GM12878 (cell line): ENCODE measurements at regions not wholly inside any gene's neighbourhood (a gene's known extent, or its start where the extent isn't known, plus 50 kb on each side); places are given as distances from the start of the nearest gene placed in this dataset.

Experiments used
- CEBPB ChIP-seq, 2 experiments: fragments of 150-350 bp in 1 of 2; IDR thresholded peaks; 2 replicates each; pipeline ENCODE4 v1.6.1; 2012 to 2014; ENCODE audit warnings: low read depth in 2 of 2, low read length in 2 of 2, borderline replicate concordance in 1 of 2, inconsistent platforms in 1 of 2
- CTCF ChIP-seq, 3 experiments: IDR thresholded peaks in 2 of 3; conservative IDR thresholded peaks in 1 of 3; 2 replicates each; pipeline ENCODE4 v1.5.1; 2011; ENCODE audit warnings: low read depth in 3 of 3, low read length in 3 of 3, mild to moderate bottlenecking in 3 of 3, control low read depth in 2 of 3, moderate library complexity in 2 of 3, inconsistent platforms in 1 of 3, mixed read lengths in 1 of 3; ENCODE audit not compliant: control insufficient read depth in 2 of 3, insufficient read depth in 1 of 3; ENCODE audit errors: extremely low read depth in 1 of 3
- NFIC ChIP-seq: IDR thresholded peaks from 2 replicates; pipeline ENCODE4 v1.6.1; 2012; ENCODE audit warnings: low read depth, mild to moderate bottlenecking, inconsistent platforms, low read length, moderate library complexity
- NR2C2 ChIP-seq: IDR thresholded peaks from 2 replicates; pipeline ENCODE4 v1.6.1; 2011; ENCODE audit warnings: borderline replicate concordance, low read depth; ENCODE audit not compliant: control insufficient read depth, insufficient read length

DNA sequence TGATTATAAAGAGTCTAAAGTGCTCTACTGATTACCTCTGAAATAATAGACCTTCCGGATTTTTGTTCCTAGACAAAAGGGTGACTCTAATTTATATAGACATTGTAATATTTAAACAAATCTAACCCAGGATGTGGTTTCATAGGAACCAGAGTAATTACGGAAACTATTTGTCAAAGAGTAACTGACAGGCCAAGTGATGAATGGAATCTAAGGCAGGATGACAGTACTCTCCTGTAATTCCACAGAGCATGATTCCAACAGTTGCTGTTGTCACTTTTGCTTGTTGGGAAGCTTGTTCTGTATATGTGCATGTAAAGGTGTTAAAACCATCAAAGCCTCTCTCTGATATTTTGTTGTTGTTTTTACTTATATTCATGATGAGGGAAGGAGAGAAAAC lies 1141.0 kb downstream of the IGSF11 start:
- TF ChIP-seq CTCF (IDR thresholded peaks at IDR 0.05 in 2 of 3, conservative IDR thresholded peaks at IDR 0.05 in 1 of 3; ENCODE audit: control insufficient read depth in 2 of 3, extremely low read depth in 1 of 3, insufficient read depth in 1 of 3, low read depth in 3 of 3, low read length in 3 of 3) (no peak), NR2C2 (no peak), NFIC (no peak), CEBPB (IDR thresholded peaks at IDR 0.05; ENCODE audit: borderline replicate concordance in 1 of 2, low read depth in 2 of 2, low read length in 2 of 2) (no peak)
